DOHH2 (cell line): ENCODE measurements at regions not wholly inside any gene's neighbourhood (a gene's known extent, or its start where the extent isn't known, plus 50 kb on each side); places are given as distances from the start of the nearest gene placed in this dataset.

Experiments used
- EZH2phosphoT487 ChIP-seq: fragments of 200-600 bp; sonication (generic); IDR thresholded peaks from 2 replicates; pipeline ENCODE4 v1.6.1; 2017; ENCODE audit warnings: borderline replicate concordance, mild to moderate bottlenecking, antibody characterized with exemption, low read length, moderate library complexity, mixed read lengths
- TF ChIP-seq, protein P1 (sequence below): fragments of 200-600 bp; sonication (generic); IDR thresholded peaks from one replicate; pipeline ENCODE4 v1.5.1; 2014; ENCODE audit warnings: antibody characterized with exemption, mild to moderate bottlenecking, low read depth, low read length; ENCODE audit not compliant: poor library complexity, severe bottlenecking

DNA sequence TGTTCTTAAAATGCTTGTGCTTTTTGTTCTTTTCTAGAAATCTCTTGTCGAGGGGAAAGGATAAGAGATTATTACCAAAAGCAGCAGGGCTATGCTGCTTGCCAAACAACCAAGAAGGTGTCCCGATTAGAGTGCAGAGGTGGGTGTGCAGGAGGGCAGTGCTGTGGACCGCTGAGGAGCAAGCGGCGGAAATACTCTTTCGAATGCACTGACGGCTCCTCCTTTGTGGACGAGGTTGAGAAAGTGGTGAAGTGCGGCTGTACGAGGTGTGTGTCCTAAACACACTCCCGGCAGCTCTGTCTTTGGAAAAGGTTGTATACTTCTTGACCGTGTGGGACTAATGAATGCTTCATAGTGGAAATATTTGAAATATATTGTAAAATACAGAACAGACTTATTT lies 81.5 kb upstream of the PACRGL start:
- TF ChIP-seq, protein P1, sequence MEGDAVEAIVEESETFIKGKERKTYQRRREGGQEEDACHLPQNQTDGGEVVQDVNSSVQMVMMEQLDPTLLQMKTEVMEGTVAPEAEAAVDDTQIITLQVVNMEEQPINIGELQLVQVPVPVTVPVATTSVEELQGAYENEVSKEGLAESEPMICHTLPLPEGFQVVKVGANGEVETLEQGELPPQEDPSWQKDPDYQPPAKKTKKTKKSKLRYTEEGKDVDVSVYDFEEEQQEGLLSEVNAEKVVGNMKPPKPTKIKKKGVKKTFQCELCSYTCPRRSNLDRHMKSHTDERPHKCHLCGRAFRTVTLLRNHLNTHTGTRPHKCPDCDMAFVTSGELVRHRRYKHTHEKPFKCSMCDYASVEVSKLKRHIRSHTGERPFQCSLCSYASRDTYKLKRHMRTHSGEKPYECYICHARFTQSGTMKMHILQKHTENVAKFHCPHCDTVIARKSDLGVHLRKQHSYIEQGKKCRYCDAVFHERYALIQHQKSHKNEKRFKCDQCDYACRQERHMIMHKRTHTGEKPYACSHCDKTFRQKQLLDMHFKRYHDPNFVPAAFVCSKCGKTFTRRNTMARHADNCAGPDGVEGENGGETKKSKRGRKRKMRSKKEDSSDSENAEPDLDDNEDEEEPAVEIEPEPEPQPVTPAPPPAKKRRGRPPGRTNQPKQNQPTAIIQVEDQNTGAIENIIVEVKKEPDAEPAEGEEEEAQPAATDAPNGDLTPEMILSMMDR = no peak
- TF ChIP-seq EZH2phosphoT487 = no peak
